WTC11 (cell line): ENCODE measurements at regions not wholly inside any gene's neighbourhood (a gene's known extent, or its start where the extent isn't known, plus 50 kb on each side); places are given as distances from the start of the nearest gene placed in this dataset.

Experiments used
- CREM ChIP-seq: sonication (generic); formaldehyde crosslinking; IDR thresholded peaks from 2 replicates; pipeline ENCODE4 v1.8.1; 2022; ENCODE audit warnings: mild to moderate bottlenecking, missing genetic modification reagents, moderate library complexity
- FOXJ3 ChIP-seq: sonication (generic); formaldehyde crosslinking; IDR thresholded peaks from 2 replicates; pipeline ENCODE4 v1.9.0; 2021; ENCODE audit warnings: missing genetic modification reagents, mild to moderate bottlenecking, borderline replicate concordance
- TP53 ChIP-seq: sonication (generic); formaldehyde crosslinking; IDR thresholded peaks from 2 replicates; pipeline ENCODE4 v1.8.1; 2023; ENCODE audit warnings: mild to moderate bottlenecking, missing genetic modification reagents
- ZNF121 ChIP-seq: sonication (generic); formaldehyde crosslinking; IDR thresholded peaks from 2 replicates; pipeline ENCODE4 v1.8.0; 2023; ENCODE audit warnings: missing genetic modification reagents
- ZNF232 ChIP-seq: sonication (generic); formaldehyde crosslinking; IDR thresholded peaks from 2 replicates; pipeline ENCODE4 v1.8.0; 2022; ENCODE audit warnings: mild to moderate bottlenecking, missing genetic modification reagents
- TF ChIP-seq, protein P1 (sequence below): fragments of 200-600 bp; IDR thresholded peaks from 2 replicates; pipeline ENCODE4 v1.8.0; 2022; ENCODE audit warnings: antibody characterized with exemption
- TF ChIP-seq, protein P2 (sequence below): fragments of 250-450 bp; sonication (Bioruptor Pico); IDR thresholded peaks from 2 replicates; pipeline ENCODE4 v1.9.0; 2021; ENCODE audit warnings: mild to moderate bottlenecking, borderline replicate concordance
- TF ChIP-seq, protein P3 (sequence below): sonication (generic); formaldehyde crosslinking; IDR thresholded peaks from 2 replicates; pipeline ENCODE4 v1.8.0; 2022; ENCODE audit warnings: mild to moderate bottlenecking, missing genetic modification reagents
- TF ChIP-seq, protein P4 (sequence below): sonication (generic); formaldehyde crosslinking; IDR thresholded peaks from 2 replicates; pipeline ENCODE4 v1.8.1; 2022; ENCODE audit warnings: missing genetic modification reagents, borderline replicate concordance
- TF ChIP-seq, protein P5 (sequence below): sonication (generic); formaldehyde crosslinking; IDR thresholded peaks from 2 replicates; pipeline ENCODE4 v1.8.1; 2023; ENCODE audit warnings: mild to moderate bottlenecking, missing genetic modification reagents, moderate library complexity

DNA sequence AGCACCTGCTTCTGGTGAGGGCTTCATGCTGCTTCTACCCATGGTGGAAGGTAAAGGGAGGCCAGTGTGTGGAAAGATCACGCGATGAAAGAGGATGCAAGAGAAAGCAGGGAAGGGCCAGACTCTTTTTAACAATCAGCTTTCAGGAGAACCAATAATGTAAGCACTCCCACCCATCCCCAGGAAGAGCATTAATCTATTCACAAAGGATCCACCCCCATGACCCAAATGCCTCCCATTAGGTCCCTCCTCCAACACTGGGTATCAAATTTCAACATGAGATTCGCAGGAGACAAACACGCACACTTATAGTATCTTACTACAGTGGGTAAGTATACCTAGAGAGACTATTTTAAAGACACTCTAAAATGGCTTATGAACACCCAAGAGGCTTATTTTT is 80.5 kb upstream of the TMCC3 start:
- TF ChIP-seq TP53 (CRISPR knock-in tag) (no peak), CREM (CRISPR knock-in tag) (no peak), ZNF232 (CRISPR knock-in tag) (no peak), FOXJ3 (CRISPR knock-in tag) (no peak), ZNF121 (CRISPR knock-in tag) (no peak)
- TF ChIP-seq, protein P1, sequence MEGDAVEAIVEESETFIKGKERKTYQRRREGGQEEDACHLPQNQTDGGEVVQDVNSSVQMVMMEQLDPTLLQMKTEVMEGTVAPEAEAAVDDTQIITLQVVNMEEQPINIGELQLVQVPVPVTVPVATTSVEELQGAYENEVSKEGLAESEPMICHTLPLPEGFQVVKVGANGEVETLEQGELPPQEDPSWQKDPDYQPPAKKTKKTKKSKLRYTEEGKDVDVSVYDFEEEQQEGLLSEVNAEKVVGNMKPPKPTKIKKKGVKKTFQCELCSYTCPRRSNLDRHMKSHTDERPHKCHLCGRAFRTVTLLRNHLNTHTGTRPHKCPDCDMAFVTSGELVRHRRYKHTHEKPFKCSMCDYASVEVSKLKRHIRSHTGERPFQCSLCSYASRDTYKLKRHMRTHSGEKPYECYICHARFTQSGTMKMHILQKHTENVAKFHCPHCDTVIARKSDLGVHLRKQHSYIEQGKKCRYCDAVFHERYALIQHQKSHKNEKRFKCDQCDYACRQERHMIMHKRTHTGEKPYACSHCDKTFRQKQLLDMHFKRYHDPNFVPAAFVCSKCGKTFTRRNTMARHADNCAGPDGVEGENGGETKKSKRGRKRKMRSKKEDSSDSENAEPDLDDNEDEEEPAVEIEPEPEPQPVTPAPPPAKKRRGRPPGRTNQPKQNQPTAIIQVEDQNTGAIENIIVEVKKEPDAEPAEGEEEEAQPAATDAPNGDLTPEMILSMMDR = no peak
- TF ChIP-seq, protein P2, sequence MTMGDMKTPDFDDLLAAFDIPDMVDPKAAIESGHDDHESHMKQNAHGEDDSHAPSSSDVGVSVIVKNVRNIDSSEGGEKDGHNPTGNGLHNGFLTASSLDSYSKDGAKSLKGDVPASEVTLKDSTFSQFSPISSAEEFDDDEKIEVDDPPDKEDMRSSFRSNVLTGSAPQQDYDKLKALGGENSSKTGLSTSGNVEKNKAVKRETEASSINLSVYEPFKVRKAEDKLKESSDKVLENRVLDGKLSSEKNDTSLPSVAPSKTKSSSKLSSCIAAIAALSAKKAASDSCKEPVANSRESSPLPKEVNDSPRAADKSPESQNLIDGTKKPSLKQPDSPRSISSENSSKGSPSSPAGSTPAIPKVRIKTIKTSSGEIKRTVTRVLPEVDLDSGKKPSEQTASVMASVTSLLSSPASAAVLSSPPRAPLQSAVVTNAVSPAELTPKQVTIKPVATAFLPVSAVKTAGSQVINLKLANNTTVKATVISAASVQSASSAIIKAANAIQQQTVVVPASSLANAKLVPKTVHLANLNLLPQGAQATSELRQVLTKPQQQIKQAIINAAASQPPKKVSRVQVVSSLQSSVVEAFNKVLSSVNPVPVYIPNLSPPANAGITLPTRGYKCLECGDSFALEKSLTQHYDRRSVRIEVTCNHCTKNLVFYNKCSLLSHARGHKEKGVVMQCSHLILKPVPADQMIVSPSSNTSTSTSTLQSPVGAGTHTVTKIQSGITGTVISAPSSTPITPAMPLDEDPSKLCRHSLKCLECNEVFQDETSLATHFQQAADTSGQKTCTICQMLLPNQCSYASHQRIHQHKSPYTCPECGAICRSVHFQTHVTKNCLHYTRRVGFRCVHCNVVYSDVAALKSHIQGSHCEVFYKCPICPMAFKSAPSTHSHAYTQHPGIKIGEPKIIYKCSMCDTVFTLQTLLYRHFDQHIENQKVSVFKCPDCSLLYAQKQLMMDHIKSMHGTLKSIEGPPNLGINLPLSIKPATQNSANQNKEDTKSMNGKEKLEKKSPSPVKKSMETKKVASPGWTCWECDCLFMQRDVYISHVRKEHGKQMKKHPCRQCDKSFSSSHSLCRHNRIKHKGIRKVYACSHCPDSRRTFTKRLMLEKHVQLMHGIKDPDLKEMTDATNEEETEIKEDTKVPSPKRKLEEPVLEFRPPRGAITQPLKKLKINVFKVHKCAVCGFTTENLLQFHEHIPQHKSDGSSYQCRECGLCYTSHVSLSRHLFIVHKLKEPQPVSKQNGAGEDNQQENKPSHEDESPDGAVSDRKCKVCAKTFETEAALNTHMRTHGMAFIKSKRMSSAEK (CRISPR knock-in tag) = no peak
- TF ChIP-seq, protein P3, sequence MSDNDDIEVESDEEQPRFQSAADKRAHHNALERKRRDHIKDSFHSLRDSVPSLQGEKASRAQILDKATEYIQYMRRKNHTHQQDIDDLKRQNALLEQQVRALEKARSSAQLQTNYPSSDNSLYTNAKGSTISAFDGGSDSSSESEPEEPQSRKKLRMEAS (CRISPR knock-in tag) = no peak
- TF ChIP-seq, protein P4, sequence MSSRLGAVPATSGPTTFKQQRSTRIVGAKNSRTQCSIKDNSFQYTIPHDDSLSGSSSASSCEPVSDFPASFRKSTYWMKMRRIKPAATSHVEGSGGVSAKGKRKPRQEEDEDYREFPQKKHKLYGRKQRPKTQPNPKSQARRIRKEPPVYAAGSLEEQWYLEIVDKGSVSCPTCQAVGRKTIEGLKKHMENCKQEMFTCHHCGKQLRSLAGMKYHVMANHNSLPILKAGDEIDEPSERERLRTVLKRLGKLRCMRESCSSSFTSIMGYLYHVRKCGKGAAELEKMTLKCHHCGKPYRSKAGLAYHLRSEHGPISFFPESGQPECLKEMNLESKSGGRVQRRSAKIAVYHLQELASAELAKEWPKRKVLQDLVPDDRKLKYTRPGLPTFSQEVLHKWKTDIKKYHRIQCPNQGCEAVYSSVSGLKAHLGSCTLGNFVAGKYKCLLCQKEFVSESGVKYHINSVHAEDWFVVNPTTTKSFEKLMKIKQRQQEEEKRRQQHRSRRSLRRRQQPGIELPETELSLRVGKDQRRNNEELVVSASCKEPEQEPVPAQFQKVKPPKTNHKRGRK (CRISPR knock-in tag) = no peak
- TF ChIP-seq, protein P5, sequence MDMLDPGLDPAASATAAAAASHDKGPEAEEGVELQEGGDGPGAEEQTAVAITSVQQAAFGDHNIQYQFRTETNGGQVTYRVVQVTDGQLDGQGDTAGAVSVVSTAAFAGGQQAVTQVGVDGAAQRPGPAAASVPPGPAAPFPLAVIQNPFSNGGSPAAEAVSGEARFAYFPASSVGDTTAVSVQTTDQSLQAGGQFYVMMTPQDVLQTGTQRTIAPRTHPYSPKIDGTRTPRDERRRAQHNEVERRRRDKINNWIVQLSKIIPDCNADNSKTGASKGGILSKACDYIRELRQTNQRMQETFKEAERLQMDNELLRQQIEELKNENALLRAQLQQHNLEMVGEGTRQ (CRISPR knock-in tag) = no peak
